H1 (cell line): ENCODE measurements at regions not wholly inside any gene's neighbourhood (a gene's known extent, or its start where the extent isn't known, plus 50 kb on each side); places are given as distances from the start of the nearest gene placed in this dataset.
"Not testable (repeated sequence)": the region's sequence is repeated elsewhere in the genome, so short reads cannot be mapped to it uniquely, and the experiment has no call there.

Experiments
- CTCF ChIA-PET: fragments of 300-600 bp; sonication (Branson Sonifier 250); formaldehyde crosslinking; loops from one replicate; lab custom pipeline; 2021; ENCODE audit not compliant: partially characterized antibody; lab: Charles Lee
- POLR2A ChIA-PET: fragments of 300-600 bp; sonication (Branson Sonifier 250); formaldehyde crosslinking; loops from one replicate; lab custom pipeline; 2021; ENCODE audit warnings: inconsistent platforms; ENCODE audit not compliant: partially characterized antibody; lab: Charles Lee
- DNase-seq, 2 experiments: peaks; one replicate each; pipeline versions ENCODE4 v3.0.0 to v3.0.0-alpha.2; 2010 to 2022; ENCODE audit warnings: low spot score in 2 of 2, low read depth in 1 of 2, mixed read lengths in 1 of 2
- FAIRE-seq: peaks from 2 replicates; lab custom pipeline; 2011; peaks lifted over from hg19 to GRCh38; lab: Jason Lieb, UNC
- H2AFZ ChIP-seq: 2 replicates; pipeline ENCODE4 v1.8.1; 2012; ENCODE audit warnings: low read length, inconsistent platforms
- H2AK5ac ChIP-seq: 2 replicates; pipeline ENCODE4 v1.6.1; 2013; ENCODE audit warnings: low read depth, low read length
- H2BK120ac ChIP-seq: replicated peaks from 2 replicates; pipeline ENCODE3; 2013; ENCODE audit warnings: low read depth, low read length, inconsistent platforms
- H2BK12ac ChIP-seq: 2 replicates; pipeline ENCODE4 v1.6.1; 2013; ENCODE audit warnings: low read depth, low read length
- H2BK15ac ChIP-seq: 2 replicates; pipeline ENCODE4 v1.6.1; 2013; ENCODE audit warnings: low read length
- H2BK20ac ChIP-seq: 2 replicates; pipeline ENCODE4 v1.6.1; 2013; ENCODE audit warnings: low read length
- H2BK5ac ChIP-seq: 2 replicates; pipeline ENCODE4 v1.6.1; 2013; ENCODE audit warnings: low read depth, low read length
- H3K14ac ChIP-seq: 2 replicates; pipeline ENCODE4 v1.6.1; 2013; ENCODE audit warnings: inconsistent platforms; ENCODE audit not compliant: insufficient read length
- H3K18ac ChIP-seq: 2 replicates; pipeline ENCODE4 v1.6.1; 2013; ENCODE audit warnings: low read length; ENCODE audit errors: extremely low read depth
- H3K23ac ChIP-seq: 2 replicates; pipeline ENCODE4 v1.6.1; 2013; ENCODE audit warnings: inconsistent platforms; ENCODE audit not compliant: insufficient read length
- H3K23me2 ChIP-seq: 2 replicates; pipeline ENCODE4 v1.6.1; 2013; ENCODE audit warnings: low read depth, low read length
- H3K27ac ChIP-seq: 2 replicates; pipeline ENCODE4 v1.6.1; 2011; ENCODE audit warnings: low read depth, low read length, inconsistent platforms
- H3K27me3 ChIP-seq, 4 experiments: replicated peaks in 1 of 4; 1 replicate in 1 of 4; 2 replicates in 3 of 4; pipeline versions ENCODE4 v1.6.1 to v1.8.1; 2011 to 2013; ENCODE audit warnings: low read length in 3 of 4, mild to moderate bottlenecking in 3 of 4, inconsistent platforms in 2 of 4, mixed read lengths in 2 of 4, moderate library complexity in 1 of 4; ENCODE audit not compliant: control insufficient read depth in 3 of 4, insufficient read depth in 3 of 4; ENCODE audit errors: extremely low read depth in 1 of 4
- H3K36me3 ChIP-seq, 4 experiments: 2 replicates each; pipeline versions ENCODE4 v1.6.1 to v1.8.1; 2011 to 2013; ENCODE audit warnings: mild to moderate bottlenecking in 4 of 4, low read length in 3 of 4, moderate library complexity in 2 of 4, control low read depth in 1 of 4, inconsistent platforms in 1 of 4; ENCODE audit not compliant: insufficient read depth in 4 of 4, control insufficient read depth in 2 of 4
- H3K4ac ChIP-seq: replicated peaks from 2 replicates; pipeline ENCODE3; 2013; ENCODE audit warnings: low read length, low read depth, mixed read lengths, inconsistent platforms; ENCODE audit not compliant: insufficient read length
- H3K4me1 ChIP-seq, 4 experiments: replicated peaks in 1 of 4; 1 replicate in 1 of 4; 2 replicates in 3 of 4; pipeline versions ENCODE4 v1.6.1 to v1.8.1; 2011 to 2013; ENCODE audit warnings: low read length in 3 of 4, inconsistent platforms in 2 of 4, mixed read lengths in 1 of 4; ENCODE audit not compliant: insufficient read depth in 4 of 4, control insufficient read depth in 3 of 4
- H3K4me2 ChIP-seq, 2 experiments: 2 replicates each; pipeline versions ENCODE4 v1.6.1 to v1.8.1; 2011 to 2013; ENCODE audit warnings: low read depth in 2 of 2, low read length in 2 of 2, control low read depth in 1 of 2, inconsistent platforms in 1 of 2, mild to moderate bottlenecking in 1 of 2; ENCODE audit not compliant: insufficient read depth in 1 of 2
- H3K4me3 ChIP-seq, 4 experiments: fragments of 200-600, 300-600 bp in 1 of 4; sonication (generic), shearing (Covaris generic), sonication (Bioruptor Twin) in 1 of 4; 2 replicates each; pipeline versions ENCODE4 v1.5.1 to v1.8.1; 2011 to 2016; ENCODE audit warnings: low read length in 4 of 4, low read depth in 3 of 4, control low read depth in 2 of 4, inconsistent platforms in 2 of 4, mild to moderate bottlenecking in 2 of 4, mixed read lengths in 1 of 4, moderate library complexity in 1 of 4; ENCODE audit not compliant: insufficient read depth in 2 of 4; ENCODE audit errors: extremely low read depth in 1 of 4
- H3K56ac ChIP-seq: replicated peaks from 2 replicates; pipeline ENCODE3; 2013; ENCODE audit warnings: low read depth, mild to moderate bottlenecking, mixed read lengths, low read length, inconsistent platforms; ENCODE audit not compliant: insufficient read length
- H3K79me1 ChIP-seq: 2 replicates; pipeline ENCODE4 v1.6.1; 2013; ENCODE audit warnings: low read depth, low read length, control low read depth
- H3K79me2 ChIP-seq, 2 experiments: 2 replicates each; pipeline versions ENCODE4 v1.6.1 to v1.8.1; 2012 to 2013; ENCODE audit warnings: low read length in 2 of 2, mild to moderate bottlenecking in 2 of 2, inconsistent platforms in 1 of 2; ENCODE audit not compliant: insufficient read depth in 2 of 2, control insufficient read depth in 1 of 2
- H3K9ac ChIP-seq, 4 experiments: replicated peaks in 1 of 4; 1 replicate in 1 of 4; 2 replicates in 3 of 4; pipeline versions ENCODE4 v1.6.1 to v1.8.1; 2011 to 2013; ENCODE audit warnings: low read depth in 3 of 4, low read length in 3 of 4, control low read depth in 2 of 4, mild to moderate bottlenecking in 2 of 4, moderate library complexity in 2 of 4, inconsistent platforms in 1 of 4; ENCODE audit errors: extremely low read depth in 1 of 4
- H3K9me3 ChIP-seq, 2 experiments: 2 replicates each; pipeline versions ENCODE4 v1.6.1 to v1.8.1; 2012 to 2013; ENCODE audit warnings: mild to moderate bottlenecking in 2 of 2, moderate library complexity in 2 of 2, control low read depth in 1 of 2, inconsistent platforms in 1 of 2, low read depth in 1 of 2, low read length in 1 of 2, mixed read lengths in 1 of 2; ENCODE audit not compliant: insufficient read depth in 2 of 2
- H4K20me1 ChIP-seq, 2 experiments: replicated peaks in 1 of 2; 2 replicates each; pipeline versions ENCODE3 to v1.8.1; 2011 to 2013; ENCODE audit warnings: inconsistent platforms in 2 of 2, low read length in 2 of 2, mild to moderate bottlenecking in 1 of 2; ENCODE audit not compliant: insufficient read depth in 2 of 2, control insufficient read depth in 1 of 2
- H4K5ac ChIP-seq: 2 replicates; pipeline ENCODE4 v1.6.1; 2013; ENCODE audit warnings: low read length, low read depth, mixed read lengths, inconsistent platforms; ENCODE audit not compliant: insufficient read length
- H4K8ac ChIP-seq: 2 replicates; pipeline ENCODE4 v1.8.0; 2013; ENCODE audit warnings: mild to moderate bottlenecking, moderate library complexity, low read length, inconsistent platforms; ENCODE audit not compliant: insufficient read depth; ENCODE audit errors: extremely low read depth
- H4K91ac ChIP-seq: replicated peaks from 2 replicates; pipeline ENCODE3; 2013; ENCODE audit warnings: low read length, mixed read lengths, inconsistent platforms; ENCODE audit not compliant: insufficient read length
- WGBS, 2 experiments: shearing (Covaris generic) in 1 of 2; methylation state at CpG; one replicate each; pipeline versions ENCODE4 v1.1.6 to v1.1.7; 2013 to 2015; ENCODE audit warnings: low lambda C conversion rate in 2 of 2, mixed read lengths in 2 of 2, inconsistent platforms in 1 of 2, low coverage in 1 of 2, missing lambda C conversion rate in 1 of 2; ENCODE audit not compliant: insufficient replicate concordance in 2 of 2, insufficient coverage in 1 of 2, insufficient read length in 1 of 2; ENCODE audit errors: extremely low coverage in 1 of 2, missing lambda C conversion rate in 1 of 2; 5-methylcytosine and 5-hydroxymethylcytosine counted together

- H3K4me3 ChIP-seq, H3K36me3 ChIP-seq, H3K56ac ChIP-seq, DNase-seq, H2BK20ac ChIP-seq, H2BK5ac ChIP-seq, H4K8ac ChIP-seq, FAIRE-seq, H2BK12ac ChIP-seq, H2AK5ac ChIP-seq, H3K4ac ChIP-seq, H3K14ac ChIP-seq, H4K5ac ChIP-seq, H4K20me1 ChIP-seq, H3K9ac ChIP-seq, H3K23me2 ChIP-seq, H3K9me3 ChIP-seq, POLR2A ChIA-PET, CTCF ChIA-PET, H4K91ac ChIP-seq, H3K79me2 ChIP-seq, H3K79me1 ChIP-seq, H3K4me1 ChIP-seq, H3K27me3 ChIP-seq, H3K4me2 ChIP-seq, H2BK15ac ChIP-seq, H2AFZ ChIP-seq, H3K18ac ChIP-seq, H3K27ac ChIP-seq, H2BK120ac ChIP-seq, H3K23ac ChIP-seq: not testable (repeated sequence)
- 100% methylated on average over 2 of the region's 5 CpGs; no CpG with 5 or more reads in 1 of the 2 experiments for WGBS, 2 experiments
These were observed 119.8 kb upstream of the CRYM start for GRCh38 chr16:21397866-21398265.

GRCh38 chr16:21396545-21396944, 118.5 kb upstream of the CRYM start:
- DNase-seq, H3K9ac ChIP-seq, H3K4me3 ChIP-seq, H3K36me3 ChIP-seq, H3K23ac ChIP-seq, H3K18ac ChIP-seq, FAIRE-seq, H2AFZ ChIP-seq, H4K20me1 ChIP-seq, H3K4ac ChIP-seq, H2BK15ac ChIP-seq, H3K4me2 ChIP-seq, H4K91ac ChIP-seq, H3K79me1 ChIP-seq, H3K27me3 ChIP-seq, H3K79me2 ChIP-seq, H3K23me2 ChIP-seq, H2AK5ac ChIP-seq, H2BK5ac ChIP-seq, CTCF ChIA-PET, H4K5ac ChIP-seq, POLR2A ChIA-PET, H2BK120ac ChIP-seq, H3K9me3 ChIP-seq, H3K14ac ChIP-seq, H3K27ac ChIP-seq, H2BK20ac ChIP-seq, H2BK12ac ChIP-seq, H3K56ac ChIP-seq, H3K4me1 ChIP-seq, H4K8ac ChIP-seq: not testable (repeated sequence)
- WGBS, 2 experiments: 88% methylated on average over 1 of the region's 4 CpGs; no CpG with 5 or more reads in 1 of the 2 experiments
